ENCODE measurements at regions not wholly inside any gene's neighbourhood (a gene's known extent, or its start where the extent isn't known, plus 50 kb on each side); places are given as distances from the start of the nearest gene placed in this dataset.

GRCh38 chr11:87603887-87604286, 566.2 kb downstream of the TMEM135 start:
- no peak overlapping the region for H2BK20ac ChIP-seq (ENCODE audit: low read length)
- H2AK5ac ChIP-seq (ENCODE audit: low read depth, low read length): no peak overlapping the region
- no peaks in the 10 kb centered on the region for H4K20me1 ChIP-seq (replicated peaks in 1 of 2; ENCODE audit: control insufficient read depth in 1 of 2, insufficient read depth in 2 of 2, low read length in 2 of 2)
- H3K4ac ChIP-seq (replicated peaks; ENCODE audit: insufficient read length, low read depth, low read length): no peak overlapping the region
- H3K27me3 ChIP-seq (replicated peaks in 1 of 4; ENCODE audit: control insufficient read depth in 3 of 4, extremely low read depth in 1 of 4, insufficient read depth in 3 of 4, low read length in 3 of 4): peaks cover 0 to 1% (median 0%) of the 10 kb centered on the region in 4 experiments; a peak in 1 of 7 replicates
- no peaks in the 10 kb centered on the region for H3K4me1 ChIP-seq (replicated peaks in 1 of 4; ENCODE audit: control insufficient read depth in 3 of 4, insufficient read depth in 4 of 4, low read length in 3 of 4)
- no peak overlapping the region for H3K23ac ChIP-seq (ENCODE audit: insufficient read length)
- H3K23me2 ChIP-seq (ENCODE audit: low read depth, low read length): no peaks in the 10 kb centered on the region
- peak overlapping the region; percentile 73 for H2AFZ ChIP-seq (ENCODE audit: low read length)
- H2BK120ac ChIP-seq (replicated peaks; ENCODE audit: low read depth, low read length): no peak overlapping the region
- no peak overlapping the region for H2BK12ac ChIP-seq (ENCODE audit: low read depth, low read length)
- no peak overlapping the region for H3K18ac ChIP-seq (ENCODE audit: extremely low read depth, low read length)
- H3K4me2 ChIP-seq (ENCODE audit: insufficient read depth in 1 of 2, low read depth in 2 of 2, low read length in 2 of 2): no peak overlapping the region
- no peak overlapping the region for H4K8ac ChIP-seq (ENCODE audit: extremely low read depth, insufficient read depth, low read length)
- TF ChIP-seq RBBP5 (IDR thresholded peaks at IDR 0.05; ENCODE audit: borderline replicate concordance, low read depth, low read length) (no peak), EP300 (IDR thresholded peaks at IDR 0.05; ENCODE audit: borderline replicate concordance in 1 of 2, low read depth in 2 of 2, low read length in 2 of 2) (no peak), SUZ12 (IDR thresholded peaks at IDR 0.05; ENCODE audit: low read length) (no peak), SRF (IDR thresholded peaks at IDR 0.05; ENCODE audit: low read depth, low read length) (no peak), SP1 (IDR thresholded peaks at IDR 0.05; ENCODE audit: low read depth, low read length) (no peak), SP4 (IDR thresholded peaks at IDR 0.05; ENCODE audit: low read length) (no peak), TBP (IDR thresholded peaks at IDR 0.05; ENCODE audit: low read depth, low read length) (no peak), SIN3A (conservative IDR thresholded peaks at IDR 0.05 in 1 of 2, IDR thresholded peaks at IDR 0.05 in 1 of 2; ENCODE audit: low read depth in 1 of 2, low read length in 2 of 2) (no peak)
- TF ChIP-seq, protein P1, sequence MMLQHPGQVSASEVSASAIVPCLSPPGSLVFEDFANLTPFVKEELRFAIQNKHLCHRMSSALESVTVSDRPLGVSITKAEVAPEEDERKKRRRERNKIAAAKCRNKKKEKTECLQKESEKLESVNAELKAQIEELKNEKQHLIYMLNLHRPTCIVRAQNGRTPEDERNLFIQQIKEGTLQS (IDR thresholded peaks at IDR 0.05; ENCODE audit: insufficient read depth, low read depth, low read length): no peak
- TF ChIP-seq, protein P2, sequence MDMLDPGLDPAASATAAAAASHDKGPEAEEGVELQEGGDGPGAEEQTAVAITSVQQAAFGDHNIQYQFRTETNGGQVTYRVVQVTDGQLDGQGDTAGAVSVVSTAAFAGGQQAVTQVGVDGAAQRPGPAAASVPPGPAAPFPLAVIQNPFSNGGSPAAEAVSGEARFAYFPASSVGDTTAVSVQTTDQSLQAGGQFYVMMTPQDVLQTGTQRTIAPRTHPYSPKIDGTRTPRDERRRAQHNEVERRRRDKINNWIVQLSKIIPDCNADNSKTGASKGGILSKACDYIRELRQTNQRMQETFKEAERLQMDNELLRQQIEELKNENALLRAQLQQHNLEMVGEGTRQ (IDR thresholded peaks at IDR 0.05; ENCODE audit: low read length): no peak
- H3K9me3 ChIP-seq (ENCODE audit: insufficient read depth in 2 of 2, low read depth in 1 of 2, low read length in 1 of 2): no peaks in the 10 kb centered on the region
- H3K79me1 ChIP-seq (ENCODE audit: low read depth, low read length): no peaks in the 10 kb centered on the region
- DNase-seq (ENCODE audit: low read depth in 1 of 2, low spot score in 2 of 2) (no peak), FAIRE-seq (no peak)
- no peak overlapping the region for H3K4me3 ChIP-seq (ENCODE audit: extremely low read depth in 1 of 4, insufficient read depth in 2 of 4, low read depth in 3 of 4, low read length in 4 of 4)
- 81% methylated on average over 2 of the region's 2 CpGs; no CpG with 5 or more reads in 1 of the 2 experiments for WGBS, 2 experiments (ENCODE audit: extremely low coverage in 1 of 2, insufficient coverage in 1 of 2, insufficient read length in 1 of 2, insufficient replicate concordance in 2 of 2, low coverage in 1 of 2, low lambda C conversion rate in 2 of 2, missing lambda C conversion rate in 1 of 2)
- no peak overlapping the region for H4K5ac ChIP-seq (ENCODE audit: insufficient read length, low read depth, low read length)
- H3K36me3 ChIP-seq (ENCODE audit: control insufficient read depth in 2 of 4, insufficient read depth in 4 of 4, low read length in 3 of 4): no peaks in the 10 kb centered on the region
- no peak overlapping the region for H3K56ac ChIP-seq (replicated peaks; ENCODE audit: insufficient read length, low read depth, low read length)
- no peaks in the 10 kb centered on the region for H3K79me2 ChIP-seq (ENCODE audit: control insufficient read depth in 1 of 2, insufficient read depth in 2 of 2, low read length in 2 of 2)
- CTCF ChIA-PET (ENCODE audit: partially characterized antibody): no interaction called here
- no peak overlapping the region for H3K9ac ChIP-seq (replicated peaks in 1 of 4; ENCODE audit: extremely low read depth in 1 of 4, low read depth in 3 of 4, low read length in 3 of 4)
- POLR2A ChIA-PET (ENCODE audit: partially characterized antibody): no interaction called here
- H3K27ac ChIP-seq (ENCODE audit: low read depth, low read length): no peak overlapping the region
- no peak overlapping the region for H2BK15ac ChIP-seq (ENCODE audit: low read length)
- H3K14ac ChIP-seq (ENCODE audit: insufficient read length): no peak overlapping the region
- no peak overlapping the region for H2BK5ac ChIP-seq (ENCODE audit: low read depth, low read length)
- H4K91ac ChIP-seq (replicated peaks; ENCODE audit: insufficient read length, low read length): no peak overlapping the region
